HEK293 (cell line): ENCODE measurements at regions not wholly inside any gene's neighbourhood (a gene's known extent, or its start where the extent isn't known, plus 50 kb on each side); places are given as distances from the start of the nearest gene placed in this dataset.

Experiments
- CTCF ChIA-PET: fragments of 350-600 bp; formaldehyde crosslinking; extraction: SDS; loops from one replicate; lab custom pipeline; 2021; ENCODE audit warnings: antibody characterized with exemption; lab: Yijun Ruan, JAX
- POLR2A ChIA-PET: fragments of 300-600 bp; formaldehyde crosslinking; extraction: SDS; loops from one replicate; lab custom pipeline; 2020; ENCODE audit warnings: antibody characterized with exemption, inconsistent platforms; lab: Yijun Ruan, JAX
- H3K27ac ChIP-seq: fragments of 200-500 bp; sonication (Bioruptor generic); 2 replicates; pipeline ENCODE4 v1.5.1; 2014; ENCODE audit warnings: low read depth, low read length, control low read depth, inconsistent platforms; ENCODE audit errors: extremely low read depth
- H3K36me3 ChIP-seq, 2 experiments: fragments of 200-500 bp in 1 of 2; sonication (Bioruptor generic) in 1 of 2; 1 replicate in 1 of 2; 2 replicates in 1 of 2; pipeline ENCODE4 v1.5.1; 2014 to 2017; ENCODE audit warnings: inconsistent platforms in 2 of 2, low read length in 2 of 2; ENCODE audit not compliant: control insufficient read depth in 2 of 2, insufficient read depth in 1 of 2
- H3K4me1 ChIP-seq: fragments of 200-500 bp; sonication (Bioruptor generic); 2 replicates; pipeline ENCODE4 v1.5.1; 2014; ENCODE audit warnings: mild to moderate bottlenecking, low read length, inconsistent platforms; ENCODE audit not compliant: control insufficient read depth, insufficient read depth
- H3K4me3 ChIP-seq: 2 replicates; pipeline ENCODE4 v1.5.1; 2011; ENCODE audit warnings: low read depth, mild to moderate bottlenecking, control low read depth, low read length, moderate library complexity
- H3K9me3 ChIP-seq: fragments of 200-500 bp; sonication (Bioruptor generic); 2 replicates; pipeline ENCODE4 v1.5.1; 2014; ENCODE audit warnings: low read depth, low read length, inconsistent platforms; ENCODE audit not compliant: control insufficient read depth, insufficient read depth
- ATF2 ChIP-seq: fragments of 450-650 bp; formaldehyde crosslinking; IDR thresholded peaks from 2 replicates; pipeline ENCODE4 v1.5.1; 2016; ENCODE audit warnings: missing biosample characterization, missing genetic modification characterization, low read depth
- HOXA7 ChIP-seq: sonication (generic); formaldehyde crosslinking; IDR thresholded peaks from 2 replicates; pipeline ENCODE4 v1.8.1; 2022; ENCODE audit warnings: missing genetic modification reagents, borderline replicate concordance
- KLF7 ChIP-seq: fragments of 450-650 bp; formaldehyde crosslinking; IDR thresholded peaks from 2 replicates; pipeline ENCODE4 v1.5.1; 2016; ENCODE audit warnings: missing biosample characterization, missing genetic modification characterization, borderline replicate concordance
- SETDB1 ChIP-seq: IDR thresholded peaks from one replicate; pipeline ENCODE4 v1.6.1; 2017; ENCODE audit warnings: mild to moderate bottlenecking, low read length, moderate library complexity, mixed read lengths; ENCODE audit not compliant: insufficient read length
- ZFP41 ChIP-seq: fragments of 450-650 bp; formaldehyde crosslinking; IDR thresholded peaks from 2 replicates; pipeline ENCODE4 v1.5.1; 2016; ENCODE audit warnings: missing biosample characterization, missing genetic modification characterization, borderline replicate concordance
- ZNF175 ChIP-seq: fragments of 450-650 bp; formaldehyde crosslinking; IDR thresholded peaks from 2 replicates; pipeline ENCODE4 v1.5.1; 2016; ENCODE audit warnings: missing biosample characterization, missing genetic modification characterization
- ZNF449 ChIP-seq: fragments of 450-650 bp; formaldehyde crosslinking; IDR thresholded peaks from 2 replicates; pipeline ENCODE4 v1.5.1; 2017; ENCODE audit warnings: missing biosample characterization, mild to moderate bottlenecking, missing genetic modification characterization, moderate library complexity
- ZNF513 ChIP-seq: fragments of 450-650 bp; IDR thresholded peaks from 2 replicates; pipeline ENCODE4 v1.5.1; 2018; ENCODE audit warnings: missing biosample characterization, missing genetic modification characterization
- ZNF521 ChIP-seq: fragments of 450-650 bp; formaldehyde crosslinking; IDR thresholded peaks from 2 replicates; pipeline ENCODE4 v1.5.1; 2017; ENCODE audit warnings: missing biosample characterization, mild to moderate bottlenecking, missing genetic modification characterization
- ZNF544 ChIP-seq: fragments of 450-650 bp; formaldehyde crosslinking; IDR thresholded peaks from 2 replicates; pipeline ENCODE4 v1.5.0; 2017; ENCODE audit warnings: missing biosample characterization, missing genetic modification characterization
- ZNF558 ChIP-seq: fragments of 450-650 bp; formaldehyde crosslinking; IDR thresholded peaks from 2 replicates; pipeline ENCODE4 v1.5.1; 2016; ENCODE audit warnings: missing biosample characterization, missing genetic modification characterization
- ZNF621 ChIP-seq: fragments of 450-650 bp; formaldehyde crosslinking; IDR thresholded peaks from 2 replicates; pipeline ENCODE4 v1.5.1; 2017; ENCODE audit warnings: missing biosample characterization, missing genetic modification characterization
- ZNF768 ChIP-seq: fragments of 450-650 bp; formaldehyde crosslinking; IDR thresholded peaks from 2 replicates; pipeline ENCODE4 v1.5.1; 2018; ENCODE audit warnings: missing biosample characterization, mild to moderate bottlenecking, missing genetic modification characterization
- ZSCAN5A ChIP-seq: fragments of 450-650 bp; formaldehyde crosslinking; IDR thresholded peaks from 2 replicates; pipeline ENCODE4 v1.5.1; 2016; ENCODE audit warnings: missing biosample characterization, missing genetic modification characterization

GRCh38 chr1:10854856-10855459, 58.5 kb upstream of the CASZ1 start:
- Histone ChIP-seq H3K27ac (no peak overlapping the region), H3K9me3 (no peaks in the 10 kb centered on the region), H3K4me3 (no peak overlapping the region), H3K4me1 (no peaks in the 10 kb centered on the region), H3K36me3 (no peaks in the 10 kb centered on the region)
- POLR2A ChIA-PET: no interaction called here
- TF ChIP-seq ZNF513 (tag by site-specific recombination): peak; percentile 54; the same call in 1 of the 2 replicates
- no peak for TF ChIP-seq ZNF768
- TF ChIP-seq KLF7 (tag by site-specific recombination): no peak
- no peak for TF ChIP-seq ATF2 (tag by site-specific recombination)
- no peak for TF ChIP-seq ZNF621 (tag by site-specific recombination)
- peak; percentile 84 for TF ChIP-seq SETDB1
- TF ChIP-seq ZNF544 (tag by site-specific recombination): no peak
- 0 out of 2 replicates have a peak, but pooled peaks have one; percentile 33 for TF ChIP-seq ZNF558 (tag by site-specific recombination)
- no peak for TF ChIP-seq ZNF175 (tag by site-specific recombination)
- peak; percentile 95 for TF ChIP-seq ZSCAN5A (tag by site-specific recombination)
- no peak for TF ChIP-seq ZFP41 (tag by site-specific recombination)
- no peak for TF ChIP-seq ZNF521
- CTCF ChIA-PET: no interaction called here

GRCh38 chr1:10856176-10856683, 59.8 kb upstream of the CASZ1 start:
- H3K4me1 ChIP-seq: no peaks in the 10 kb centered on the region
- H3K9me3 ChIP-seq: no peaks in the 10 kb centered on the region
- ChIA-PET CTCF (interaction anchor here (1.7 kb wide), 1 partner anchor 11 kb away, joined by 4 read pairs; no protein-coding TSS in a partner anchor), POLR2A (no interaction called here)
- H3K4me3 ChIP-seq: no peak overlapping the region
- no peak for TF ChIP-seq HOXA7
- TF ChIP-seq ZNF449 (tag by site-specific recombination): 0 out of 2 replicates have a peak, but pooled peaks have one; percentile 50
- H3K27ac ChIP-seq: no peak overlapping the region
- no peaks in the 10 kb centered on the region for H3K36me3 ChIP-seq
